Keratinocyte (primary cell): ENCODE measurements at regions not wholly inside any gene's neighbourhood (a gene's known extent, or its start where the extent isn't known, plus 50 kb on each side); places are given as distances from the start of the nearest gene placed in this dataset.
A peak's percentile ranks its signal among the peaks of the same experiment; 100 is the strongest.

Experiments used
- DNase-seq: peaks from one replicate; pipeline ENCODE4 v3.0.0-alpha.2; 2011; ENCODE audit warnings: low read depth, missing footprints, low spot score
- FAIRE-seq: peaks from 2 replicates; lab custom pipeline; 2011; peaks lifted over from hg19 to GRCh38; lab: Jason Lieb, UNC
- H2AFZ ChIP-seq: 2 replicates; pipeline ENCODE4 v1.6.0; 2012; ENCODE audit warnings: low read length, control low read depth, inconsistent platforms; ENCODE audit not compliant: control insufficient read depth
- H3K27ac ChIP-seq: 2 replicates; pipeline ENCODE4 v1.5.1; 2011; ENCODE audit warnings: low read length; ENCODE audit not compliant: control insufficient read depth, insufficient read depth
- H3K27me3 ChIP-seq: 3 replicates; pipeline ENCODE4 v1.6.0; 2011; ENCODE audit warnings: low read length; ENCODE audit not compliant: control insufficient read depth, insufficient read depth; ENCODE audit errors: extremely low read depth
- H3K36me3 ChIP-seq, 2 experiments: 2 replicates in 1 of 2; 3 replicates in 1 of 2; pipeline ENCODE4 v1.5.1; 2011; ENCODE audit warnings: low read length in 2 of 2, mild to moderate bottlenecking in 1 of 2; ENCODE audit not compliant: control insufficient read depth in 2 of 2, insufficient read depth in 2 of 2; ENCODE audit errors: extremely low read depth in 1 of 2
- H3K4me1 ChIP-seq: 3 replicates; pipeline ENCODE4 v1.5.1; 2011; ENCODE audit warnings: low read length; ENCODE audit not compliant: control insufficient read depth, insufficient read depth; ENCODE audit errors: extremely low read depth
- H3K4me2 ChIP-seq: 3 replicates; pipeline ENCODE4 v1.6.0; 2011; ENCODE audit warnings: low read depth, low read length; ENCODE audit not compliant: control insufficient read depth, insufficient read depth; ENCODE audit errors: extremely low read depth
- H3K4me3 ChIP-seq, 3 experiments: fragments of 200-600 bp in 1 of 3; sonication (generic) in 1 of 3; 2 replicates in 2 of 3; 3 replicates in 1 of 3; pipeline ENCODE4 v1.5.1; 2011 to 2016; ENCODE audit warnings: low read length in 3 of 3, mild to moderate bottlenecking in 3 of 3, control low read depth in 2 of 3, inconsistent platforms in 1 of 3, low read depth in 1 of 3, mixed read lengths in 1 of 3, mixed run types in 1 of 3, moderate library complexity in 1 of 3; ENCODE audit not compliant: control insufficient read depth in 2 of 3, insufficient read depth in 2 of 3; ENCODE audit errors: extremely low read depth in 1 of 3
- H3K79me2 ChIP-seq: 2 replicates; pipeline ENCODE4 v1.6.0; 2012; ENCODE audit warnings: low read length; ENCODE audit not compliant: control insufficient read depth, insufficient read depth
- H3K9ac ChIP-seq: 3 replicates; pipeline ENCODE4 v1.6.0; 2011; ENCODE audit warnings: low read length; ENCODE audit not compliant: control insufficient read depth, insufficient read depth; ENCODE audit errors: extremely low read depth
- H3K9me1 ChIP-seq: 3 replicates; pipeline ENCODE4 v1.6.0; 2011; ENCODE audit warnings: low read length; ENCODE audit not compliant: control insufficient read depth, insufficient read depth; ENCODE audit errors: extremely low read depth
- H3K9me3 ChIP-seq: 2 replicates; pipeline ENCODE4 v1.5.1; 2012; ENCODE audit warnings: low read depth, low read length; ENCODE audit not compliant: control insufficient read depth
- H4K20me1 ChIP-seq: 3 replicates; pipeline ENCODE4 v1.6.0; 2011; ENCODE audit warnings: low read length; ENCODE audit not compliant: control insufficient read depth, insufficient read depth; ENCODE audit errors: extremely low read depth
- EZH2 ChIP-seq: IDR thresholded peaks from one replicate; pipeline ENCODE4 v1.6.1; 2012; ENCODE audit warnings: inconsistent platforms, mild to moderate bottlenecking, low read length, moderate library complexity
- dilution Hi-C: fragments of 300-500 bp; cut with MboI; formaldehyde crosslinking; loops from one replicate; pipeline ENCODE4 v1.7.0; 2020; ENCODE audit warnings: low sequenced_read_pairs; ENCODE audit not compliant: extremely low pct_ligation_motif_present
- TF ChIP-seq, protein P1 (sequence below), 3 experiments: IDR thresholded peaks in 1 of 3; conservative IDR thresholded peaks in 1 of 3; optimal IDR thresholded peaks in 1 of 3; 2 replicates in 2 of 3; 3 replicates in 1 of 3; pipeline versions ENCODE3 to v1.5.1; 2011; ENCODE audit warnings: low read length in 3 of 3, mild to moderate bottlenecking in 3 of 3, moderate library complexity in 2 of 3, control low read depth in 1 of 3, inconsistent platforms in 1 of 3; ENCODE audit not compliant: insufficient read depth in 2 of 3; ENCODE audit errors: extremely low read depth in 1 of 3

DNA sequence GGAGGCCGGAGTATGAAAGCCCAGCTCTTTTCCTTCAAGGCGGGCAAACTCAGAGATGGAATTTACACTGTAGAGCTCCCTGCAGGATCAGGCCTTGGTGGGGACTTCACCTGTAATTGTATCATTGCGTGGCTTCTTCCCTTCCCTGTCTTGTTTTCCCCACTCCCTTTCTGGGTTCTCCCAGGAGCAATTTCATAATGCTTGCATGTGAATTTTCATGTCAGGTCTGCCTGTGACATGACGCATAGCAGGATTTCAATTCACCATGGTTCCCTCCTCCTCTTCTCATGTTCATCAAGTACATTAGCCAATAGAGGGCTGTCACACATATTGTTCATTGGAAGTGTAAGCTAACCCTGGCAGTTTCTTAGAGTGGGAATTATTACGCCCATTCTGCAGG is 197.7 kb downstream of the RPS24 start:
- no peak overlapping the region for H2AFZ ChIP-seq
- no peak for DNase-seq
- no peaks in the 10 kb centered on the region for H3K79me2 ChIP-seq
- H3K4me3 ChIP-seq = no peak overlapping the region
- H3K4me1 ChIP-seq = no peaks in the 10 kb centered on the region
- H3K36me3 ChIP-seq = no peaks in the 10 kb centered on the region
- no peaks in the 10 kb centered on the region for H4K20me1 ChIP-seq
- H3K9me1 ChIP-seq = no peaks in the 10 kb centered on the region
- H3K9me3 ChIP-seq = no peaks in the 10 kb centered on the region
- dilution Hi-C loops = no loop called here
- no peak overlapping the region for H3K9ac ChIP-seq
- TF ChIP-seq EZH2 = no peak
- TF ChIP-seq, protein P1, sequence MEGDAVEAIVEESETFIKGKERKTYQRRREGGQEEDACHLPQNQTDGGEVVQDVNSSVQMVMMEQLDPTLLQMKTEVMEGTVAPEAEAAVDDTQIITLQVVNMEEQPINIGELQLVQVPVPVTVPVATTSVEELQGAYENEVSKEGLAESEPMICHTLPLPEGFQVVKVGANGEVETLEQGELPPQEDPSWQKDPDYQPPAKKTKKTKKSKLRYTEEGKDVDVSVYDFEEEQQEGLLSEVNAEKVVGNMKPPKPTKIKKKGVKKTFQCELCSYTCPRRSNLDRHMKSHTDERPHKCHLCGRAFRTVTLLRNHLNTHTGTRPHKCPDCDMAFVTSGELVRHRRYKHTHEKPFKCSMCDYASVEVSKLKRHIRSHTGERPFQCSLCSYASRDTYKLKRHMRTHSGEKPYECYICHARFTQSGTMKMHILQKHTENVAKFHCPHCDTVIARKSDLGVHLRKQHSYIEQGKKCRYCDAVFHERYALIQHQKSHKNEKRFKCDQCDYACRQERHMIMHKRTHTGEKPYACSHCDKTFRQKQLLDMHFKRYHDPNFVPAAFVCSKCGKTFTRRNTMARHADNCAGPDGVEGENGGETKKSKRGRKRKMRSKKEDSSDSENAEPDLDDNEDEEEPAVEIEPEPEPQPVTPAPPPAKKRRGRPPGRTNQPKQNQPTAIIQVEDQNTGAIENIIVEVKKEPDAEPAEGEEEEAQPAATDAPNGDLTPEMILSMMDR (optimal IDR thresholded peaks at IDR 0.05 in 1 of 3, IDR thresholded peaks at IDR 0.05 in 1 of 3, conservative IDR thresholded peaks at IDR 0.05 in 1 of 3; ENCODE audit: extremely low read depth in 1 of 3, insufficient read depth in 2 of 3, low read length in 3 of 3) = no peak
- no peak for FAIRE-seq
- H3K4me2 ChIP-seq = no peak overlapping the region
- peaks cover 7% of the 10 kb centered on the region for H3K27me3 ChIP-seq
- no peak overlapping the region for H3K27ac ChIP-seq

DNA sequence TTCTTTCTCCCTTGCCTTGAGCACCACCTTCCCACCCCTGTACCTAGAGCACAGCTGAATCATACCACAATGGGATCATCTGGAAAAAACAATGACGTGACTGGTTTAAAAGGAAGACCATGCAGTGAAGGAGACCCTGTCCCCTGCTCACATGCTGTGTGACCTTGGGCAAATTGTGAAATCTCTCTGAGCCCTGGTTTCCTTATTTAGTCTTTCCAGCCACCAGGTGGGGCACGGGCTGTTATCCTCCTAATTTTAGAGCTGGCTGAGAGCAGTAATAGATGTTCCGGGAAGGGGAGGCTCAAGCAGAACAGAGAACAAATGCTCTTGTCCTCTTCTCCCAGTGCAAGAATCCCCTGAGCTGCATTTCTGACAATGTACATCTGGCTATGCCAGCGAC is 198.3 kb downstream of the RPS24 start:
- no peaks in the 10 kb centered on the region for H3K4me1 ChIP-seq
- H3K27ac ChIP-seq = no peak overlapping the region
- H3K9me3 ChIP-seq = no peaks in the 10 kb centered on the region
- H3K9me1 ChIP-seq = no peaks in the 10 kb centered on the region
- no peak overlapping the region for H3K9ac ChIP-seq
- FAIRE-seq = no peak
- dilution Hi-C loops = no loop called here
- peaks cover 10% of the 10 kb centered on the region for H3K27me3 ChIP-seq
- TF ChIP-seq, protein P1 (optimal IDR thresholded peaks at IDR 0.05 in 1 of 3, IDR thresholded peaks at IDR 0.05 in 1 of 3, conservative IDR thresholded peaks at IDR 0.05 in 1 of 3; ENCODE audit: extremely low read depth in 1 of 3, insufficient read depth in 2 of 3, low read length in 3 of 3) = peak in 2 of 3 experiments; percentile 4 to 5
- no peak for TF ChIP-seq EZH2
- no peak for DNase-seq
- no peaks in the 10 kb centered on the region for H4K20me1 ChIP-seq
- no peaks in the 10 kb centered on the region for H3K36me3 ChIP-seq
- H3K4me2 ChIP-seq = no peak overlapping the region
- no peak overlapping the region for H2AFZ ChIP-seq
- H3K79me2 ChIP-seq = no peaks in the 10 kb centered on the region
- no peak overlapping the region for H3K4me3 ChIP-seq
